ENCODE measurements at regions not wholly inside any gene's neighbourhood (a gene's known extent, or its start where the extent isn't known, plus 50 kb on each side); places are given as distances from the start of the nearest gene placed in this dataset.

DNA sequence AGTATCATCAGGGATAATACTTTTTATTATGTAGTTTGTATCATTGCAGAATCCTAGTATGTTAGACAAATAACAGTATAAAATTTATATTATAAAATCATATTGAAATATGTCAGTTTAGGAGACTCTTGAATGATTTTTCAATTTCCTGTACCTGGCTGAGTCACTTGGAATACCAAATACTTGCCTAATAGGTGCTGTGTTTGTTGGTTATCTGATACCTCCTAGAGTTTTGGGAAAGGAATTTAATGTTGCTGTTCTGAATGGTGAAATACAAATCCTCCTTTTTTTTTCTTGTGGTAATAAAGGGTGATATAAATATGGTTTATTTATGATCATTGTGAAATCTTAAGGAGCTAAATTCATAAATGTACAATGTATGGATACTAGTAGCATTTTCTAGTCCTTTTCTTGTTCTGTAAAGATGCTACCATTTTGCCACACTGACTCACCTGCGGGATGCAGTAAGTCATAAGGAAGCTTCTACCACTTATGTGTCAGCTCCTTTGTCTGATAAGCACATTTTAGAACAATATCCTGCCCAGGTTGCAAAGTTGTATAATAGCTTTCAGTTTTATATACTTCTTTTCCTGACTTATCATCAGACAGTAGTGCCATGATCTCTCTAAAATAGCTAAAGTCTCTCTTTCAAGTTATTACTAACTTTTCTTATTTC lies 465.5 kb downstream of the XIRP2 start:
- TF ChIP-seq POLR2A (IDR thresholded peaks at IDR 0.05) = no peak
- TF ChIP-seq, protein P1, sequence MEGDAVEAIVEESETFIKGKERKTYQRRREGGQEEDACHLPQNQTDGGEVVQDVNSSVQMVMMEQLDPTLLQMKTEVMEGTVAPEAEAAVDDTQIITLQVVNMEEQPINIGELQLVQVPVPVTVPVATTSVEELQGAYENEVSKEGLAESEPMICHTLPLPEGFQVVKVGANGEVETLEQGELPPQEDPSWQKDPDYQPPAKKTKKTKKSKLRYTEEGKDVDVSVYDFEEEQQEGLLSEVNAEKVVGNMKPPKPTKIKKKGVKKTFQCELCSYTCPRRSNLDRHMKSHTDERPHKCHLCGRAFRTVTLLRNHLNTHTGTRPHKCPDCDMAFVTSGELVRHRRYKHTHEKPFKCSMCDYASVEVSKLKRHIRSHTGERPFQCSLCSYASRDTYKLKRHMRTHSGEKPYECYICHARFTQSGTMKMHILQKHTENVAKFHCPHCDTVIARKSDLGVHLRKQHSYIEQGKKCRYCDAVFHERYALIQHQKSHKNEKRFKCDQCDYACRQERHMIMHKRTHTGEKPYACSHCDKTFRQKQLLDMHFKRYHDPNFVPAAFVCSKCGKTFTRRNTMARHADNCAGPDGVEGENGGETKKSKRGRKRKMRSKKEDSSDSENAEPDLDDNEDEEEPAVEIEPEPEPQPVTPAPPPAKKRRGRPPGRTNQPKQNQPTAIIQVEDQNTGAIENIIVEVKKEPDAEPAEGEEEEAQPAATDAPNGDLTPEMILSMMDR (IDR thresholded peaks at IDR 0.05) = no peak
- no peak for TF ChIP-seq POLR2AphosphoS5 (IDR thresholded peaks at IDR 0.05)
